GM12878 (cell line): ENCODE measurements at regions not wholly inside any gene's neighbourhood (a gene's known extent, or its start where the extent isn't known, plus 50 kb on each side); places are given as distances from the start of the nearest gene placed in this dataset.

Experiments
- ATAC-seq: fragments of 200-7000 bp; cut with Tn5 transposase; 3 replicates; pipeline ENCODE4 v1.9.1; 2020; ENCODE audit warnings: mild to moderate bottlenecking, moderate library complexity
- BruUV-seq: library from RNA; stranded (reverse); fragments of 400-500 nt; replicated peaks from 2 replicates; lab custom pipeline; 2021; lab: Mats Ljungman, UMichigan
- CTCF ChIA-PET: fragments of 300-600 bp; sonication (Branson Sonifier 250); formaldehyde crosslinking; extraction: SDS; loops from one replicate; lab custom pipeline; 2021; ENCODE audit warnings: inconsistent platforms; lab: Yijun Ruan, JAX
- POLR2A ChIA-PET: fragments of 350-600 bp; formaldehyde crosslinking; extraction: SDS; loops from one replicate; lab custom pipeline; 2021; ENCODE audit warnings: inconsistent platforms; lab: Charles Lee
- RAD21 ChIA-PET: fragments of 300-600 bp; sonication (Branson Sonifier 250); formaldehyde crosslinking; loops from one replicate; lab custom pipeline; 2023; ENCODE audit warnings: antibody characterized with exemption; ENCODE audit not compliant: unreplicated experiment; lab: Charles Lee
- SMC1A ChIA-PET: fragments of 300-600 bp; sonication (Branson Sonifier 250); formaldehyde crosslinking; loops from one replicate; lab custom pipeline; 2023; ENCODE audit not compliant: unreplicated experiment, uncharacterized antibody; lab: Charles Lee
- DNase-seq: peaks from one replicate; pipeline ENCODE4 v3.0.0-alpha.2; 2011; ENCODE audit warnings: low read depth, low spot score
- FAIRE-seq: peaks from 3 replicates; lab custom pipeline; 2011; peaks lifted over from hg19 to GRCh38; lab: Jason Lieb, UNC
- H2AFZ ChIP-seq: 2 replicates; pipeline ENCODE4 v1.6.0; 2011; ENCODE audit warnings: low read depth, low read length, control low read depth; ENCODE audit not compliant: control insufficient read depth
- H3K27ac ChIP-seq: 2 replicates; pipeline ENCODE4 v1.5.1; 2011; ENCODE audit warnings: control low read depth; ENCODE audit not compliant: control insufficient read depth, insufficient read depth
- H3K27me3 ChIP-seq, 2 experiments: replicated peaks in 1 of 2; 2 replicates each; pipeline versions ENCODE4 v1.6.0 to v1.6.1; 2011; ENCODE audit warnings: low read length in 1 of 2; ENCODE audit not compliant: control insufficient read depth in 2 of 2, insufficient read depth in 2 of 2
- H3K36me3 ChIP-seq, 2 experiments: 2 replicates each; pipeline ENCODE4 v1.5.1; 2011; ENCODE audit warnings: low read length in 1 of 2; ENCODE audit not compliant: control insufficient read depth in 2 of 2, insufficient read depth in 2 of 2
- H3K4me1 ChIP-seq: 2 replicates; pipeline ENCODE4 v1.6.1; 2011; ENCODE audit warnings: mild to moderate bottlenecking, low read length, moderate library complexity, mixed read lengths; ENCODE audit not compliant: control insufficient read depth, insufficient read depth
- H3K4me2 ChIP-seq: 2 replicates; pipeline ENCODE4 v1.6.0; 2011; ENCODE audit warnings: control low read depth; ENCODE audit not compliant: control insufficient read depth, insufficient read depth
- H3K4me3 ChIP-seq: fragments of 200-600 bp; sonication (generic); 2 replicates; pipeline ENCODE4 v1.5.1; 2016
- H3K79me2 ChIP-seq: 2 replicates; pipeline ENCODE4 v1.6.0; 2011; ENCODE audit warnings: low read length; ENCODE audit not compliant: control insufficient read depth, insufficient read depth
- H3K9ac ChIP-seq: 2 replicates; pipeline ENCODE4 v1.8.0; 2011; ENCODE audit warnings: low read length, control low read depth, mixed read lengths; ENCODE audit not compliant: control insufficient read depth, insufficient read depth
- H3K9me3 ChIP-seq: replicated peaks from 3 replicates; pipeline ENCODE4 v1.5.1; 2011; ENCODE audit warnings: mild to moderate bottlenecking, low read length; ENCODE audit not compliant: control insufficient read depth, insufficient read depth
- H4K20me1 ChIP-seq: 2 replicates; pipeline ENCODE4 v1.6.0; 2011; ENCODE audit not compliant: control insufficient read depth, insufficient read depth
- ATF3 ChIP-seq: IDR thresholded peaks from 2 replicates; pipeline ENCODE4 v1.6.1; 2011; ENCODE audit warnings: low read depth, mild to moderate bottlenecking, low read length, moderate library complexity, borderline replicate concordance; ENCODE audit errors: extremely low read depth
- BCLAF1 ChIP-seq: fragments of 450-650 bp; IDR thresholded peaks from 2 replicates; pipeline ENCODE4 v1.6.1; 2017; ENCODE audit warnings: antibody characterized with exemption, mild to moderate bottlenecking, moderate library complexity
- HSF1 ChIP-seq: fragments of 150-350 bp; IDR thresholded peaks from 2 replicates; pipeline ENCODE4 v1.6.1; 2014; ENCODE audit warnings: mild to moderate bottlenecking, low read depth, low read length
- PML ChIP-seq: IDR thresholded peaks from 2 replicates; pipeline ENCODE4 v1.6.1; 2012; ENCODE audit warnings: low read length, inconsistent platforms
- SPI1 ChIP-seq: IDR thresholded peaks from 2 replicates; pipeline ENCODE4 v1.6.1; 2011; ENCODE audit warnings: low read depth, mild to moderate bottlenecking, low read length, moderate library complexity, borderline replicate concordance; ENCODE audit not compliant: insufficient read depth
- WGBS: methylation state at CpG from one replicate; pipeline ENCODE4 v1.1.6; 2016; ENCODE audit warnings: low lambda C conversion rate; ENCODE audit not compliant: insufficient replicate concordance, insufficient coverage; ENCODE audit errors: missing lambda C conversion rate; 5-methylcytosine and 5-hydroxymethylcytosine counted together
- in situ Hi-C: fragments of 300-500 bp; cut with MboI; formaldehyde crosslinking; loops from 9 replicates; pipeline ENCODE4 v1.14.3; 2018; ENCODE audit warnings: mixed read lengths
- intact Hi-C: fragments of 100-400 bp; cut with micrococcal nuclease; formaldehyde crosslinking; loops from one replicate; pipeline ENCODE4 v1.14.2; 2022; ENCODE audit not compliant: unreplicated experiment

- Histone ChIP-seq H4K20me1 (no peaks in the 10 kb centered on the region), H2AFZ (no peak overlapping the region), H3K4me2 (no peak overlapping the region), H3K9me3 (no peaks in the 10 kb centered on the region; the same call in 1 of the 3 replicates), H3K4me1 (no peaks in the 10 kb centered on the region), H3K27me3 (no peaks in the 10 kb centered on the region; a peak in 1 of 4 replicates), H3K9ac (no peak overlapping the region), H3K27ac (no peak overlapping the region), H3K79me2 (no peaks in the 10 kb centered on the region), H3K4me3 (no peak overlapping the region), H3K36me3 (no peaks in the 10 kb centered on the region)
- intact Hi-C loops = no loop called here
- ChIA-PET CTCF (interaction anchor here (0.6 kb wide), 1 partner anchor 39 kb away, joined by 3 read pairs; no protein-coding TSS in a partner anchor), RAD21 (no interaction called here), POLR2A (no interaction called here), SMC1A (no interaction called here)
- BruUV-seq = no TSS peak
- TF ChIP-seq BCLAF1 = no peak
- no peak for TF ChIP-seq ATF3
- no peak for TF ChIP-seq PML
- no peak for TF ChIP-seq SPI1
- TF ChIP-seq HSF1 = no peak
- no peak for ATAC-seq
- FAIRE-seq = no peak
- no peak for DNase-seq
- 10% methylated on average over 1 of the region's 1 CpG for WGBS
- in situ Hi-C loops = no loop called here
Measured at GRCh38 chr12:124201248-124201647, 93.6 kb upstream of the RFLNA start.
